ENCODE measurements at regions not wholly inside any gene's neighbourhood (a gene's known extent, or its start where the extent isn't known, plus 50 kb on each side); places are given as distances from the start of the nearest gene placed in this dataset.

DNA sequence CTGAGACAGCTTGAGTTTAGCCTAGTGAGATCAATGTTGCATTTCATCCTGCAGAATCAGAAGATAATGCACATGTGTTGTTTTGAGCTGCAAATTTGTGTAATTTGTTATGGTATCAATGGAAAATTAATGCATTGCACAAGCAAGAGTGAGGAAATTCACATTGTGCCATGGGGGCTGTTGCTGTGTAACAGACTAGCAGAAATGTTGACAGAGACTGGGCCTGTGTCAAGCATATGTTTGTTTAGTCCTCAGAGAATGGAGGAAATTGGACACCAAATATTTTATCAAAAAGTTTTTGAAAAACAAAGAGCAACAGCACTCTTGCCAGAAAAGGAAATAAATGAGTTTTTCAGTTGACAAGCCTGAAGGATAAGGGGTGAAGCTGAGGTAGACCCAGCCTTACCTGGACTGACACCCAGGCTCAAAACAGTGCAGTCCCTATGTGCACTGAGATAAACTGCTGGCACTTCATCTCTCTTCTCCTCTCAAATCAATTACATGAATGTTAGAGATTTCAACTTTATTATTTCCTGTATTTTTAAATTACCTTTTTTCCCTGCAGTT lies 1150.0 kb downstream of the FSCB start:
- H3K27me3 ChIP-seq (replicated peaks in 1 of 4; ENCODE audit: control extremely low read depth in 1 of 4, control insufficient read depth in 3 of 4, insufficient read depth in 4 of 4, low read length in 3 of 4), result no peaks in the 10 kb centered on the region
- H3K36me3 ChIP-seq (replicated peaks in 1 of 2; ENCODE audit: control extremely low read depth in 1 of 2, control insufficient read depth in 1 of 2, extremely low read depth in 1 of 2, insufficient read depth in 2 of 2, low read length in 1 of 2), result no peaks in the 10 kb centered on the region
- CTCF ChIA-PET, result no interaction called here
- no peaks in the 10 kb centered on the region for H3K79me2 ChIP-seq (ENCODE audit: control insufficient read depth, insufficient read depth, low read length)
- H2AFZ ChIP-seq (ENCODE audit: insufficient read depth, low read depth, low read length, poor library complexity, severe bottlenecking), result no peak overlapping the region
- no peak overlapping the region for H3K4me2 ChIP-seq (replicated peaks; ENCODE audit: low read depth, low read length, poor library complexity, severe bottlenecking)
- Mint-ChIP-seq H3K9me3 (ENCODE audit: insufficient read depth) (no peaks in the 10 kb centered on the region), H3K27me3 (no peaks in the 10 kb centered on the region), H3K27ac (no peak overlapping the region), H3K4me3 (no peak overlapping the region), H3K4me1 (no peaks in the 10 kb centered on the region)
- no peak overlapping the region for H3K9ac ChIP-seq (ENCODE audit: low read length)
- DNase-seq (no peak), ATAC-seq (ENCODE audit: low read depth) (no peak)
- H4K20me1 ChIP-seq (ENCODE audit: control insufficient read depth, insufficient read depth, low read length, poor library complexity, severe bottlenecking), result no peaks in the 10 kb centered on the region
- H3K4me3 ChIP-seq (ENCODE audit: control extremely low read depth in 1 of 5, extremely low read depth in 1 of 5, insufficient read depth in 1 of 5, low read depth in 2 of 5, low read length in 4 of 5), result no peak overlapping the region
- H3K4me1 ChIP-seq (ENCODE audit: control insufficient read depth in 2 of 2, insufficient read depth in 2 of 2, low read length in 2 of 2), result no peaks in the 10 kb centered on the region
- no peak for TF ChIP-seq EZH2 (IDR thresholded peaks at IDR 0.05; ENCODE audit: borderline replicate concordance, insufficient read depth, low read depth, low read length, poor library complexity, severe bottlenecking)
- TF ChIP-seq CTCF (IDR thresholded peaks at IDR 0.05), result no peak
- no peak overlapping the region for H3K27ac ChIP-seq (ENCODE audit: low read length in 2 of 2)
- H3K9me3 ChIP-seq (ENCODE audit: control extremely low read depth in 1 of 3, control insufficient read depth in 2 of 3, insufficient read depth in 1 of 3, low read length in 2 of 3), result peaks cover 0 to 4% (median 0%) of the 10 kb centered on the region in 3 donors
- POLR2A ChIA-PET, result no interaction called here
- intact Hi-C loops (cut with micrococcal nuclease), result no loop called here

DNA sequence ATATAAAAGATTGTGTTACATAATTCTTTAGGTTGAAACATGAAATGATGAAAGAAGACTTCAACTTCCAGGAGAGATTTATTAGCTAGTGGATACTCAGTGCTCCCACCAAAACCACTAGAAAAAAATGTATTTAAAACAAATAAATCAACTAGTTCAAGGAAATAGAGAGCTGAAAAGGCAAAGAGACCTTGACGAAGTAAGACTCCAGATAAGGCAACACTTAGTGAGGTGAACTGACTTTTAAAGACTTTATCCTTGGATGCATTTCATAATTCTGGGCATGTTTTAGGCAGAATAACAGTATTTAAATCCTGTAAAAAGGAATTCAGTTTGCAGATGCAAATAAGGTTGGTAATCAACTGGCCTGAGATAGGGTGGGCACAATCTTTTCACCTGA lies 1150.7 kb downstream of the FSCB start:
- Histone ChIP-seq H3K9me3 (ENCODE audit: control extremely low read depth in 1 of 3, control insufficient read depth in 2 of 3, insufficient read depth in 1 of 3, low read length in 2 of 3) (peaks cover 0 to 4% (median 0%) of the 10 kb centered on the region in 3 donors), H3K27me3 (replicated peaks in 1 of 4; ENCODE audit: control extremely low read depth in 1 of 4, control insufficient read depth in 3 of 4, insufficient read depth in 4 of 4, low read length in 3 of 4) (no peaks in the 10 kb centered on the region), H2AFZ (ENCODE audit: insufficient read depth, low read depth, low read length, poor library complexity, severe bottlenecking) (no peak overlapping the region), H3K79me2 (ENCODE audit: control insufficient read depth, insufficient read depth, low read length) (no peaks in the 10 kb centered on the region), H3K4me1 (ENCODE audit: control insufficient read depth in 2 of 2, insufficient read depth in 2 of 2, low read length in 2 of 2) (no peaks in the 10 kb centered on the region), H3K9ac (ENCODE audit: low read length) (no peak overlapping the region), H3K4me2 (replicated peaks; ENCODE audit: low read depth, low read length, poor library complexity, severe bottlenecking) (no peak overlapping the region), H4K20me1 (ENCODE audit: control insufficient read depth, insufficient read depth, low read length, poor library complexity, severe bottlenecking) (no peaks in the 10 kb centered on the region), H3K4me3 (ENCODE audit: control extremely low read depth in 1 of 5, extremely low read depth in 1 of 5, insufficient read depth in 1 of 5, low read depth in 2 of 5, low read length in 4 of 5) (no peak overlapping the region), H3K36me3 (replicated peaks in 1 of 2; ENCODE audit: control extremely low read depth in 1 of 2, control insufficient read depth in 1 of 2, extremely low read depth in 1 of 2, insufficient read depth in 2 of 2, low read length in 1 of 2) (no peaks in the 10 kb centered on the region), H3K27ac (ENCODE audit: low read length in 2 of 2) (no peak overlapping the region)
- Mint-ChIP-seq H3K9me3 (ENCODE audit: insufficient read depth) (no peaks in the 10 kb centered on the region), H3K4me3 (no peak overlapping the region), H3K27me3 (no peaks in the 10 kb centered on the region), H3K27ac (no peak overlapping the region), H3K4me1 (no peaks in the 10 kb centered on the region)
- ChIA-PET POLR2A (no interaction called here), CTCF (no interaction called here)
- intact Hi-C loops (cut with micrococcal nuclease), result no loop called here
- no peak for DNase-seq
- TF ChIP-seq CTCF (IDR thresholded peaks at IDR 0.05) (no peak), EZH2 (IDR thresholded peaks at IDR 0.05; ENCODE audit: borderline replicate concordance, insufficient read depth, low read depth, low read length, poor library complexity, severe bottlenecking) (no peak)
- WGBS (ENCODE audit: insufficient coverage), result no CpG with 5 or more reads among the region's 1 CpG
- ATAC-seq (ENCODE audit: low read depth), result no peak

Data from B cell (primary cell).